T-helper 17 cell (primary cell): ENCODE measurements at regions not wholly inside any gene's neighbourhood (a gene's known extent, or its start where the extent isn't known, plus 50 kb on each side); places are given as distances from the start of the nearest gene placed in this dataset.

ENCODE experiments used
- ATAC-seq: fragments of 150-1000 bp; cut with Tn5 transposase; 2 replicates; pipeline ENCODE4 v1.10.0; 2021; ENCODE audit warnings: mild to moderate bottlenecking, moderate library complexity
- DNase-seq, 3 donors: peaks; one replicate each; pipeline versions ENCODE4 v3.0.0 to v3.0.0-alpha.2; 2020 to 2021
- H3K9me3 ChIP-seq: one replicate; pipeline ENCODE4 v1.7.0; 2013; ENCODE audit warnings: low read length, mild to moderate bottlenecking; ENCODE audit not compliant: control insufficient read depth, poor library complexity, severe bottlenecking
- H3K27ac Mint-ChIP-seq: one replicate; pipeline ENCODE4 v1.8.0; 2022; ENCODE audit warnings: mild to moderate bottlenecking, moderate library complexity, mixed read lengths
- H3K27me3 Mint-ChIP-seq: one replicate; pipeline ENCODE4 v1.8.0; 2022; ENCODE audit warnings: mixed read lengths
- H3K36me3 Mint-ChIP-seq: one replicate; pipeline ENCODE4 v1.8.0; 2022; ENCODE audit warnings: low read depth, mixed read lengths
- H3K4me1 Mint-ChIP-seq: one replicate; pipeline ENCODE4 v1.8.0; 2022; ENCODE audit warnings: mild to moderate bottlenecking, mixed read lengths
- H3K4me3 Mint-ChIP-seq: one replicate; pipeline ENCODE4 v1.8.0; 2022; ENCODE audit warnings: mild to moderate bottlenecking, moderate library complexity, mixed read lengths

- no peaks in the 10 kb centered on the region for H3K9me3 ChIP-seq
- Mint-ChIP-seq H3K27ac (no peak overlapping the region), H3K4me1 (peaks cover 16% of the 10 kb centered on the region), H3K27me3 (peaks cover 23% of the 10 kb centered on the region), H3K36me3 (no peaks in the 10 kb centered on the region), H3K4me3 (no peak overlapping the region)
- no peak for DNase-seq
- ATAC-seq = no peak
Observed at GRCh38 chr9:109953813-109954497, 174.0 kb downstream of the PALM2AKAP2 start.

GRCh38 chr9:109956717-109957440 lies 176.9 kb downstream of the PALM2AKAP2 start:
- H3K4me1 Mint-ChIP-seq = peaks cover 12% of the 10 kb centered on the region
- H3K36me3 Mint-ChIP-seq = no peaks in the 10 kb centered on the region
- ATAC-seq = no peak
- no peaks in the 10 kb centered on the region for H3K9me3 ChIP-seq
- H3K27ac Mint-ChIP-seq = no peak overlapping the region
- DNase-seq = no peak
- peaks cover 25% of the 10 kb centered on the region for H3K27me3 Mint-ChIP-seq
- no peak overlapping the region for H3K4me3 Mint-ChIP-seq

GRCh38 chr9:109959679-109960078 lies 179.7 kb downstream of the PALM2AKAP2 start:
- Mint-ChIP-seq H3K4me3 (no peak overlapping the region), H3K4me1 (peaks cover 12% of the 10 kb centered on the region), H3K27me3 (peaks cover 25% of the 10 kb centered on the region), H3K27ac (peak overlapping the region; percentile 32), H3K36me3 (peaks cover 2% of the 10 kb centered on the region)
- ATAC-seq (no peak), DNase-seq (no peak)
- H3K9me3 ChIP-seq = no peaks in the 10 kb centered on the region

- peaks cover 2% of the 10 kb centered on the region for H3K36me3 Mint-ChIP-seq
- peaks cover 14% of the 10 kb centered on the region for H3K4me1 Mint-ChIP-seq
- ATAC-seq (no peak), DNase-seq (no peak)
- H3K27me3 Mint-ChIP-seq = peaks cover 25% of the 10 kb centered on the region
- H3K9me3 ChIP-seq = no peaks in the 10 kb centered on the region
- H3K4me3 Mint-ChIP-seq = no peak overlapping the region
- no peak overlapping the region for H3K27ac Mint-ChIP-seq
Observed at GRCh38 chr9:109961626-109962025, 181.6 kb downstream of the PALM2AKAP2 start.

GRCh38 chr9:109962215-109962614 lies 182.2 kb downstream of the PALM2AKAP2 start:
- no peaks in the 10 kb centered on the region for H3K9me3 ChIP-seq
- Mint-ChIP-seq H3K27me3 (peaks cover 19% of the 10 kb centered on the region), H3K4me3 (no peak overlapping the region), H3K36me3 (peaks cover 2% of the 10 kb centered on the region), H3K4me1 (peaks cover 17% of the 10 kb centered on the region), H3K27ac (no peak overlapping the region)
- DNase-seq (no peak), ATAC-seq (no peak)

GRCh38 chr9:109963079-109963478 lies 183.1 kb downstream of the PALM2AKAP2 start:
- no peak overlapping the region for H3K4me3 Mint-ChIP-seq
- H3K27ac Mint-ChIP-seq = no peak overlapping the region
- H3K4me1 Mint-ChIP-seq = peaks cover 24% of the 10 kb centered on the region

GRCh38 chr9:109966643-109967368 lies 186.8 kb downstream of the PALM2AKAP2 start:
- Mint-ChIP-seq H3K4me3 (no peak overlapping the region), H3K27ac (peak overlapping the region; percentile 94), H3K4me1 (peaks cover 34% of the 10 kb centered on the region), H3K27me3 (no peaks in the 10 kb centered on the region), H3K36me3 (peaks cover 3% of the 10 kb centered on the region)
- ATAC-seq (peak; percentile 19), DNase-seq (no peak)
- no peaks in the 10 kb centered on the region for H3K9me3 ChIP-seq

More at GRCh38 chr9:109963079-109963478, 183.1 kb downstream of the PALM2AKAP2 start:
- H3K9me3 ChIP-seq = no peaks in the 10 kb centered on the region
- ATAC-seq (no peak), DNase-seq (no peak)
- H3K36me3 Mint-ChIP-seq = peaks cover 2% of the 10 kb centered on the region
- H3K27me3 Mint-ChIP-seq = peaks cover 11% of the 10 kb centered on the region

- Mint-ChIP-seq H3K27me3 (no peaks in the 10 kb centered on the region), H3K4me3 (peak overlapping the region; percentile 28), H3K27ac (peak overlapping the region; percentile 94), H3K4me1 (peaks cover 39% of the 10 kb centered on the region), H3K36me3 (peaks cover 5% of the 10 kb centered on the region)
- DNase-seq = no peak
- ATAC-seq = peak; percentile 75
- H3K9me3 ChIP-seq = no peaks in the 10 kb centered on the region
Observed at GRCh38 chr9:109967651-109968642, 187.9 kb downstream of the PALM2AKAP2 start.

- H3K4me3 Mint-ChIP-seq = peak overlapping the region; percentile 53
- H3K4me1 Mint-ChIP-seq = peaks cover 47% of the 10 kb centered on the region
- H3K27me3 Mint-ChIP-seq = no peaks in the 10 kb centered on the region
- H3K27ac Mint-ChIP-seq = peak overlapping the region; percentile 94
- peaks cover 5% of the 10 kb centered on the region for H3K36me3 Mint-ChIP-seq
- DNase-seq = no peak
- no peaks in the 10 kb centered on the region for H3K9me3 ChIP-seq
- ATAC-seq = no peak
Observed at GRCh38 chr9:109969011-109969410, 189.0 kb downstream of the PALM2AKAP2 start.

GRCh38 chr9:109969573-109970237 lies 189.7 kb downstream of the PALM2AKAP2 start:
- DNase-seq = no peak
- Mint-ChIP-seq H3K27me3 (no peaks in the 10 kb centered on the region), H3K27ac (peak overlapping the region; percentile 94), H3K4me3 (no peak overlapping the region), H3K4me1 (peaks cover 52% of the 10 kb centered on the region), H3K36me3 (peaks cover 3% of the 10 kb centered on the region)
- H3K9me3 ChIP-seq = no peaks in the 10 kb centered on the region
- ATAC-seq = no peak

GRCh38 chr9:109971226-109971625 lies 191.2 kb downstream of the PALM2AKAP2 start:
- DNase-seq = no peak
- Mint-ChIP-seq H3K27me3 (no peaks in the 10 kb centered on the region), H3K36me3 (peaks cover 3% of the 10 kb centered on the region), H3K4me3 (no peak overlapping the region), H3K4me1 (peaks cover 52% of the 10 kb centered on the region), H3K27ac (no peak overlapping the region)
- no peak for ATAC-seq
- H3K9me3 ChIP-seq = no peaks in the 10 kb centered on the region
